Astrocyte (in vitro differentiated cells and primary cell): ENCODE measurements at regions not wholly inside any gene's neighbourhood (a gene's known extent, or its start where the extent isn't known, plus 50 kb on each side); places are given as distances from the start of the nearest gene placed in this dataset.

ENCODE experiments used
- CTCF ChIP-seq: IDR thresholded peaks from 2 replicates; pipeline ENCODE4 v1.5.1; 2011; ENCODE audit warnings: low read depth, mild to moderate bottlenecking, inconsistent platforms, low read length, moderate library complexity; ENCODE audit not compliant: insufficient read depth
- EZH2 ChIP-seq: IDR thresholded peaks from 2 replicates; pipeline ENCODE4 v1.6.1; 2012; ENCODE audit warnings: mild to moderate bottlenecking, low read length, inconsistent platforms; ENCODE audit not compliant: insufficient read depth

GRCh38 chr2:75925331-75926024, 214.8 kb upstream of the GCFC2 start:
- TF ChIP-seq EZH2 (no peak), CTCF (no peak)
